Activated CD4-positive, alpha-beta memory T cell treated with anti-CD3 and anti-CD28 coated beads, Interleukin-2, amount 10 ng/mL, durations not matched to agents 7 days and 5 days (primary cell): ENCODE measurements at regions not wholly inside any gene's neighbourhood (a gene's known extent, or its start where the extent isn't known, plus 50 kb on each side); places are given as distances from the start of the nearest gene placed in this dataset.

Experiments used
- CTCF ChIA-PET: fragments of 350-600 bp; sonication (Branson Sonifier 250); formaldehyde crosslinking; loops from one replicate; lab custom pipeline; 2021; ENCODE audit warnings: antibody characterized with exemption, inconsistent platforms; lab: Charles Lee
- POLR2A ChIA-PET: fragments of 350-600 bp; sonication (Branson Sonifier 250); formaldehyde crosslinking; loops from one replicate; lab custom pipeline; 2021; ENCODE audit warnings: antibody characterized with exemption; lab: Charles Lee
- DNase-seq: peaks from one replicate; pipeline ENCODE4 v3.0.0-alpha.2; 2020
- H3K27ac Mint-ChIP-seq: one replicate; pipeline ENCODE4 v1.8.0; 2021; ENCODE audit warnings: mild to moderate bottlenecking, mixed read lengths
- H3K27me3 Mint-ChIP-seq: one replicate; pipeline ENCODE4 v1.8.0; 2021; ENCODE audit warnings: mixed read lengths
- H3K36me3 Mint-ChIP-seq: one replicate; pipeline ENCODE4 v1.8.0; 2021; ENCODE audit warnings: low read depth, mixed read lengths
- H3K4me1 Mint-ChIP-seq: one replicate; pipeline ENCODE4 v1.8.0; 2021; ENCODE audit warnings: mixed read lengths
- H3K4me3 Mint-ChIP-seq: one replicate; pipeline ENCODE4 v1.8.0; 2021; ENCODE audit warnings: mild to moderate bottlenecking, mixed read lengths
- H3K9me3 Mint-ChIP-seq: one replicate; pipeline ENCODE4 v1.8.0; 2021; ENCODE audit warnings: mixed read lengths

- Mint-ChIP-seq H3K4me3 (no peak overlapping the region), H3K36me3 (no peaks in the 10 kb centered on the region), H3K4me1 (no peaks in the 10 kb centered on the region), H3K27me3 (no peaks in the 10 kb centered on the region), H3K27ac (no peak overlapping the region), H3K9me3 (no peaks in the 10 kb centered on the region)
- ChIA-PET CTCF (no interaction called here), POLR2A (no interaction called here)
- no peak for DNase-seq
These were observed 131.4 kb upstream of the ARGLU1 start for GRCh38 chr13:106699311-106699710.

DNA sequence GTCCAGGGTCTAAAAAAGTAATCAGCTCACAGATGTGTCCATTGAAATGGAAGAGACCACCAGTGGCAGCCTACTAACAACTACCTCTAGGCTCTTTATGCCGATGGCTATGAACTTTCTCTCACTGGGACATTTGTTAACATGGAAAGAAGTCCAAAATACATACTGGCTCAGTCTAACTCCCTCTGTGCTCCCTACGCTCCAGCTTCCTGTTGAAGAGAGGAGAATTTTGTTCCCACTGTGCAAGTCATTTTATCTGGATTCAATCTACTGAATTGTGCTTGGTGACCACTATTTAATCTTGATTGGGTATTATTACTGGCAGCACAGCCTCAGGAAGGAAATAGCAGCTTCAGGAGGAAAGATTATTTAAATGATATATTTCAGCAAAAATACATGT is 128.8 kb upstream of the ARGLU1 start:
- no peaks in the 10 kb centered on the region for H3K36me3 Mint-ChIP-seq
- no peak overlapping the region for H3K4me3 Mint-ChIP-seq
- H3K27me3 Mint-ChIP-seq: no peaks in the 10 kb centered on the region
- H3K27ac Mint-ChIP-seq: no peak overlapping the region
- CTCF ChIA-PET: no interaction called here
- DNase-seq: no peak
- POLR2A ChIA-PET: no interaction called here
- no peaks in the 10 kb centered on the region for H3K4me1 Mint-ChIP-seq
- H3K9me3 Mint-ChIP-seq: no peaks in the 10 kb centered on the region

- Mint-ChIP-seq H3K27me3 (no peaks in the 10 kb centered on the region), H3K9me3 (no peaks in the 10 kb centered on the region), H3K4me1 (no peaks in the 10 kb centered on the region), H3K4me3 (no peak overlapping the region), H3K27ac (no peak overlapping the region), H3K36me3 (no peaks in the 10 kb centered on the region)
- ChIA-PET CTCF (no interaction called here), POLR2A (no interaction called here)
- no peak for DNase-seq
These were observed 128.2 kb upstream of the ARGLU1 start for GRCh38 chr13:106696140-106696539.

GRCh38 chr13:106695139-106695538 is 127.2 kb upstream of the ARGLU1 start:
- no peak overlapping the region for H3K4me3 Mint-ChIP-seq
- no peaks in the 10 kb centered on the region for H3K27me3 Mint-ChIP-seq
- no peaks in the 10 kb centered on the region for H3K36me3 Mint-ChIP-seq
- H3K9me3 Mint-ChIP-seq: no peaks in the 10 kb centered on the region
- POLR2A ChIA-PET: no interaction called here
- H3K27ac Mint-ChIP-seq: no peak overlapping the region
- no peak for DNase-seq
- no peaks in the 10 kb centered on the region for H3K4me1 Mint-ChIP-seq
- CTCF ChIA-PET: no interaction called here

DNA sequence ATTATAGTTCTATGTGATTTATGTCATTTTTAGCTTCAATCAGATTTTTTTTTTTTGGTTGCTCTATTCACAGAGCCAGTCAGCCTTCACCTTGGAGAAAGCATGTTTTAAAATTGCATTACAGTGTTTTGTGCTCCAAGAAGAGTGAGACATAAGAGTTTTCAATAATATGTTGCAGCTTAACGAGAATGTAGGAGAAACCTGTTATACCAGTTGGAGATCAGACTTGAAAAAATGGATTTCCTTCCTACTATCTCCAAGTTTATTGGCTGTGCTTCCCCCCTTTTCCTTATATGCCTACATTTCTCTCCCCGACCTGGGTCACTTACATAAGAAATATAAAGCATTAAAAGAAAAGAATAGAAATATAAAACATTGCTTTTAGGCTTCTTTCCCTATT is 123.9 kb upstream of the ARGLU1 start:
- no peaks in the 10 kb centered on the region for H3K27me3 Mint-ChIP-seq
- no peaks in the 10 kb centered on the region for H3K4me1 Mint-ChIP-seq
- no peak for DNase-seq
- ChIA-PET POLR2A (no interaction called here), CTCF (no interaction called here)
- no peaks in the 10 kb centered on the region for H3K36me3 Mint-ChIP-seq
- no peaks in the 10 kb centered on the region for H3K9me3 Mint-ChIP-seq
- no peak overlapping the region for H3K27ac Mint-ChIP-seq
- no peak overlapping the region for H3K4me3 Mint-ChIP-seq

DNA sequence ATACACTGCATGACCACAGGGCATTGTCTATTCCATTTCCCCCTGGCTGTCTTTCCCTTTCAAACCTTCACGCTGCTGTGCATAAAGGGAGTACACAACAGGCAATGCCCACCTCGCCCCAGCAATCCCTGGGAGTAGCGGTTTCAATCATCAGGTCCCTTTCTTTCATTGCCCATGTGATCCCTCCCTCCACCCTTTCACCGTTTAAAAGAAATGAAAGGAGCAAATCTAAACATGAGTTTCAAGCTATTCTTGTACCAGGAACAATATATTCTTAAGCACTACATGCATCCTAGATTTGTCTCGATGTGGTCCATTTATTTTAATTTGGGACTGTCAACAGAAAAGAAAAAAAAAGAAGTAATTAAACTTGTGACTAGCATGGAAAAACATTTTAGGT is 123.4 kb upstream of the ARGLU1 start:
- ChIA-PET CTCF (no interaction called here), POLR2A (no interaction called here)
- H3K36me3 Mint-ChIP-seq: no peaks in the 10 kb centered on the region
- H3K27me3 Mint-ChIP-seq: no peaks in the 10 kb centered on the region
- no peaks in the 10 kb centered on the region for H3K4me1 Mint-ChIP-seq
- no peaks in the 10 kb centered on the region for H3K9me3 Mint-ChIP-seq
- DNase-seq: no peak
- no peak overlapping the region for H3K27ac Mint-ChIP-seq
- no peak overlapping the region for H3K4me3 Mint-ChIP-seq

GRCh38 chr13:106690779-106691178 is 122.8 kb upstream of the ARGLU1 start:
- DNase-seq: no peak
- H3K9me3 Mint-ChIP-seq: no peaks in the 10 kb centered on the region
- H3K4me1 Mint-ChIP-seq: no peaks in the 10 kb centered on the region
- H3K27ac Mint-ChIP-seq: no peak overlapping the region
- no peaks in the 10 kb centered on the region for H3K27me3 Mint-ChIP-seq
- POLR2A ChIA-PET: no interaction called here
- CTCF ChIA-PET: no interaction called here
- H3K4me3 Mint-ChIP-seq: no peak overlapping the region
- no peaks in the 10 kb centered on the region for H3K36me3 Mint-ChIP-seq

DNA sequence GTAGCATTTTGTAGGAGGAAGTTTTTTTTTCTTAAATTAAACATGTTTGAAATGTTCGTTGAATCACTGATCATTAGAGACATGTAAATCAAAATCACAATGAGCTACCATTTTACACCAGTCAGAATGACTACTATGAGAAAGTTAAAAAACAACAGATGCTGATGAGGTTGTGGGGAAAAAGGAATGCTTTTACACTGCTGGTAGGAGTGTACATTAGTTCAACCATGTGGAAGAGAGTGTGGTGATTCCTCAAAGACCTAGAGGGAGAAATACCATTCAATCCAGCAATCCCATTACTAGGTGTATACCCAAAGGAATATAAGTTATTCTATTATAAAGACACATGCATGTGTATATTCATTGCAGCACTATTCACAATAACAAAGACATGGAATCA is 122.0 kb upstream of the ARGLU1 start:
- H3K27ac Mint-ChIP-seq: no peak overlapping the region
- no peak for DNase-seq
- H3K36me3 Mint-ChIP-seq: no peaks in the 10 kb centered on the region
- H3K4me1 Mint-ChIP-seq: no peaks in the 10 kb centered on the region
- no peak overlapping the region for H3K4me3 Mint-ChIP-seq
- H3K27me3 Mint-ChIP-seq: no peaks in the 10 kb centered on the region
- ChIA-PET POLR2A (no interaction called here), CTCF (no interaction called here)
- no peaks in the 10 kb centered on the region for H3K9me3 Mint-ChIP-seq

DNA sequence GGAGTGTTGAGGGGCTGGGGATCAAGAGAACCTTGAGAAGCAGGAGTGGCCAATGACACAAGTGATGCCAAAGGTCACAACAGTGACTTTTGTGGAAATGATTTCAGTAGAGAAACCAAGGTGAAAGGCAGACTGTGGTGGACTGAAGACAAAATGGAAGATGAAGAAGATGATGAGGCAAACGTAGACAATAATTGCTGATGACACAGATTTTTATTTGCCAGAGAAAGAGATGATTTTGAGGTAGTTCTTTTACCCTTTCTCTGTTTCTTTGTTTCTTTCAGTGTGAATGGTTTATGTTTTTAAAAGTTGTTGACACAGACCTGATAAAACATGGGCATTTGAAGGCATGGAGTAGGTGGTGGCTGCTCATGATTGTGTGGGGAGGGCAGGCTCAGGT is 121.0 kb upstream of the ARGLU1 start:
- Mint-ChIP-seq H3K9me3 (no peaks in the 10 kb centered on the region), H3K36me3 (no peaks in the 10 kb centered on the region), H3K4me3 (no peak overlapping the region), H3K4me1 (no peaks in the 10 kb centered on the region), H3K27ac (no peak overlapping the region), H3K27me3 (no peaks in the 10 kb centered on the region)
- DNase-seq: no peak
- ChIA-PET POLR2A (no interaction called here), CTCF (no interaction called here)

DNA sequence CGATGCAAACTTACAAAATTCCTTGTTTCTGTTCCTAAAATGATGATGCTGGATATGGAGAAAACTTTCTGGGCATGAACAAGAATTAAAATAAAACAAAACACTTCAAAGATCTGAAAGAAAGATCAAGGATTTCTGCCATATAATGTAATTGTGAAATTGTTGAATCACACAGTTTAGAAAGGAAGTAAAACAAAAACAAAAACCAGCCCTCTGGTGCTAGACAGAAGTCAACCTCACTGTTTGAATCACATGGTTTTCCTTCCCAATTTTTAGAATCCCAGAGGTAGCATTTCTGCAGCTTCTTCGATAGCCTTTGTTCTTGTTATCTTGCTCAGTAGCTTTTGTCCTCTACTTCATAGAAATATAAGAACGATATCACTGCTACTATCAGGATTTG is 118.2 kb upstream of the ARGLU1 start:
- Mint-ChIP-seq H3K9me3 (no peaks in the 10 kb centered on the region), H3K4me3 (no peak overlapping the region), H3K27me3 (no peaks in the 10 kb centered on the region), H3K36me3 (no peaks in the 10 kb centered on the region), H3K27ac (no peak overlapping the region), H3K4me1 (no peaks in the 10 kb centered on the region)
- CTCF ChIA-PET: no interaction called here
- POLR2A ChIA-PET: no interaction called here
- no peak for DNase-seq

DNA sequence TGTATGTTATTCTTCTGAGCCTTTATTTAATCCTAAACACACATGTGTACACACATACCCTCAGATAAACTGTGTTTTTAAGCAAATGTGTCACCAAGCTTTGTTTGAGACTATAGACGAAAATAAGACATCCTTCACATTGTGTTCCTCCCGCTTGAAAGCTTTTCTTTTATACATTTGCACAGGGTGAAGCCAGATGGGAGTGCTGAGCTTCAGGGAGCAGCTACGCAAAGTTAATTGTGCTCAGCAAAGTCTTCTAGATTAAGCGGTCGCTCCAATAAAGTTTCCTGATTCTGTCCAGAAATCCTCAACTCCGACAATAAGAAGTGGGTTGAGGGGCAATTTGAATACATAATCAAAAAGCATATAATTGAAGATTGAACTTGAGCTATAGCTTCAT is 117.2 kb upstream of the ARGLU1 start:
- H3K4me1 Mint-ChIP-seq: no peaks in the 10 kb centered on the region
- H3K9me3 Mint-ChIP-seq: no peaks in the 10 kb centered on the region
- CTCF ChIA-PET: interaction anchor here (0.7 kb wide), 1 partner anchor 233 kb away, joined by 3 read pairs; no protein-coding TSS in a partner anchor
- H3K27me3 Mint-ChIP-seq: no peaks in the 10 kb centered on the region
- no peak overlapping the region for H3K4me3 Mint-ChIP-seq
- no peaks in the 10 kb centered on the region for H3K36me3 Mint-ChIP-seq
- no peak for DNase-seq
- POLR2A ChIA-PET: no interaction called here
- no peak overlapping the region for H3K27ac Mint-ChIP-seq

- H3K9me3 Mint-ChIP-seq: no peaks in the 10 kb centered on the region
These were observed 116.0 kb upstream of the ARGLU1 start for GRCh38 chr13:106683918-106684317.

DNA sequence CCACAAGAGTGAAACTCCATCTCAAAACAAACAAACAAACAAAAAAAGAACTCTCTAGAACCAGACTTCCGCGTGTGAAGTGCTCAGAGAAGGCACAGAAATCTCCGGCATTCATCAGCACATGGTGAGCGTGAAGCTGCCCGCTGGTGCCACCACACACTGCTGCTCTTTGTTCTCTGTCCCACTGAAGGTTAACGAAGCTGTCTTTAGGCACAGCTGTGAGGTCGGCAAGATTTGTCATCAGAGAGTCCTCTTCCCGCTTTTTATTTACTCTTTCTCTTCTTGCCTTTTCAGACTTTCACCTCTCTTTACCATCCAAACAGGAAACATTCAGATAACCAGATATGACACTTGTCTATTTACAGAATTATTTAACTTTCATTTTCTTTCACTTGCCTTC is 115.2 kb upstream of the ARGLU1 start:
- Mint-ChIP-seq H3K27ac (no peak overlapping the region), H3K9me3 (no peaks in the 10 kb centered on the region), H3K36me3 (no peaks in the 10 kb centered on the region), H3K4me1 (no peaks in the 10 kb centered on the region), H3K4me3 (no peak overlapping the region), H3K27me3 (no peaks in the 10 kb centered on the region)
- ChIA-PET CTCF (no interaction called here), POLR2A (no interaction called here)
- no peak for DNase-seq

More at GRCh38 chr13:106683918-106684317, 116.0 kb upstream of the ARGLU1 start:
- Mint-ChIP-seq H3K4me1 (no peaks in the 10 kb centered on the region), H3K27ac (no peak overlapping the region), H3K4me3 (no peak overlapping the region), H3K36me3 (no peaks in the 10 kb centered on the region), H3K27me3 (no peaks in the 10 kb centered on the region)
- no peak for DNase-seq
- CTCF ChIA-PET: no interaction called here
- POLR2A ChIA-PET: no interaction called here

DNA sequence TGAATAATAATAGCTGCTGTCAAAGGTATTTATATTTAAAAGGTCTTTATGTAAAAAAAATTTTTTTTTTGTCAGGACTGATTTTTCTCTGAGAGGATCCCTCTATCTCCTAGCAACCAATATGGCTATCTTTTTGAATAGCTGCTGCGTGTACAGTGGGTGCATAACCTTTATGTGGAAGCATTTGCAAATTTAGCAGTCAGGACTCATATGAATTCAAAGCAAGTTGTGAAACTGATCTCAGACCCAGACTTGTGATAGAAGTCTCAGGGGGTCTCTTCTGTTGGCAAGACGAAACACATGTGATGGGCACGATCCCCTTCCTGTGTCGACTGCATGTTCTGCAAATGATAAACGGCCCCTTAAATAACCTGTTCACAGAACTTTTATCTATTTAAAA is 114.1 kb upstream of the ARGLU1 start:
- DNase-seq: no peak
- Mint-ChIP-seq H3K27ac (no peak overlapping the region), H3K4me1 (no peaks in the 10 kb centered on the region), H3K36me3 (no peaks in the 10 kb centered on the region), H3K4me3 (no peak overlapping the region), H3K9me3 (no peaks in the 10 kb centered on the region), H3K27me3 (no peaks in the 10 kb centered on the region)
- ChIA-PET CTCF (no interaction called here), POLR2A (interaction anchor here (0.5 kb wide), 1 partner anchor 19 kb away, joined by 4 read pairs; no protein-coding TSS in a partner anchor)

DNA sequence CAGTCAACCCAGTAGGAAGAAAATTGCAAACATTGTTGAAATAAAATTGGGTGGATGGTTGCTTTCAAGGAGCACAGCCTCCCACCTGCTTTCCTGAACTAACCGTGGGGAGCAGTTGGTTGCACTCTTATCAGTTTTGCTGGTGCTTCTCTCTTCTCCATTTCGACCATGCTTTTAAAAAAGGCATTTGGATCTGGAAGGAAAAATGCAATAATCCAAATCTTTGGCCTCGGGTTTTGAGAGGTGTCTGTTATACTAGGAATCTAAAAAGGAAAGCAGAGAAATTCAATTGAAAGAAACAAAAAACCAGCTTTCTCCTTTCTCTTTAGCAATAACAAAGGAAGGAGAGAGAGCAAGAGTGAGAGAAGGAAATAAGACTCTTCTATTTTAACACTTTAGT is 113.6 kb upstream of the ARGLU1 start:
- Mint-ChIP-seq H3K36me3 (no peaks in the 10 kb centered on the region), H3K9me3 (no peaks in the 10 kb centered on the region), H3K27me3 (no peaks in the 10 kb centered on the region), H3K4me1 (no peaks in the 10 kb centered on the region), H3K27ac (no peak overlapping the region), H3K4me3 (no peak overlapping the region)
- ChIA-PET POLR2A (no interaction called here), CTCF (no interaction called here)
- no peak for DNase-seq
